Mesendoderm (in vitro differentiated cells): ENCODE measurements at regions not wholly inside any gene's neighbourhood (a gene's known extent, or its start where the extent isn't known, plus 50 kb on each side); places are given as distances from the start of the nearest gene placed in this dataset.
"Not testable (repeated sequence)": the region's sequence is repeated elsewhere in the genome, so short reads cannot be mapped to it uniquely, and the experiment has no call there.

ENCODE experiments used
- DNase-seq: peaks from one replicate; pipeline ENCODE4 v3.0.0; 2013
- H2AK5ac ChIP-seq: 2 replicates; pipeline ENCODE4 v1.6.1; 2013; ENCODE audit warnings: low read length, inconsistent platforms
- H2BK120ac ChIP-seq: 2 replicates; pipeline ENCODE4 v1.6.1; 2013; ENCODE audit warnings: low read depth, mild to moderate bottlenecking, low read length, moderate library complexity, mixed read lengths
- H2BK15ac ChIP-seq: replicated peaks from 2 replicates; pipeline ENCODE4 v1.6.1; 2013; ENCODE audit warnings: low read depth, mild to moderate bottlenecking, moderate library complexity
- H2BK5ac ChIP-seq: 2 replicates; pipeline ENCODE4 v1.6.1; 2013; ENCODE audit warnings: low read length, inconsistent platforms
- H3K18ac ChIP-seq: 2 replicates; pipeline ENCODE4 v1.6.1; 2013; ENCODE audit warnings: mild to moderate bottlenecking, low read length, mixed read lengths
- H3K23ac ChIP-seq: one replicate; pipeline ENCODE4 v1.6.1; 2013; ENCODE audit warnings: low read length
- H3K27ac ChIP-seq: 2 replicates; pipeline ENCODE4 v1.5.1; 2013; ENCODE audit warnings: low read depth, mild to moderate bottlenecking, inconsistent platforms, low read length, moderate library complexity
- H3K27me3 ChIP-seq: 2 replicates; pipeline ENCODE4 v1.6.1; 2013; ENCODE audit warnings: low read length, control low read depth, mild to moderate bottlenecking, inconsistent platforms; ENCODE audit not compliant: insufficient read depth, poor library complexity
- H3K36me3 ChIP-seq: 2 replicates; pipeline ENCODE4 v1.6.1; 2013; ENCODE audit warnings: low read length, inconsistent platforms; ENCODE audit not compliant: control insufficient read depth, insufficient read depth
- H3K4ac ChIP-seq: one replicate; pipeline ENCODE4 v1.6.1; 2013; ENCODE audit warnings: low read depth, mild to moderate bottlenecking, low read length, moderate library complexity
- H3K4me1 ChIP-seq: 2 replicates; pipeline ENCODE4 v1.6.1; 2013; ENCODE audit warnings: low read depth, low read length, inconsistent platforms; ENCODE audit not compliant: control insufficient read depth
- H3K4me2 ChIP-seq: 2 replicates; pipeline ENCODE4 v1.6.1; 2013; ENCODE audit warnings: low read length
- H3K4me3 ChIP-seq: 2 replicates; pipeline ENCODE4 v1.5.1; 2013; ENCODE audit warnings: mild to moderate bottlenecking, low read length
- H3K56ac ChIP-seq: one replicate; pipeline ENCODE4 v1.6.1; 2013; ENCODE audit warnings: low read length
- H3K79me1 ChIP-seq: 2 replicates; pipeline ENCODE4 v1.6.1; 2013; ENCODE audit warnings: low read length, inconsistent platforms
- H3K79me2 ChIP-seq: 2 replicates; pipeline ENCODE4 v1.6.1; 2013; ENCODE audit warnings: mild to moderate bottlenecking, low read length; ENCODE audit not compliant: control insufficient read depth, insufficient read depth
- H3K9ac ChIP-seq: 2 replicates; pipeline ENCODE4 v1.6.1; 2013; ENCODE audit warnings: low read length, inconsistent platforms
- H4K5ac ChIP-seq: one replicate; pipeline ENCODE4 v1.6.1; 2013; ENCODE audit warnings: low read length
- H4K8ac ChIP-seq: one replicate; pipeline ENCODE4 v1.6.1; 2013; ENCODE audit warnings: low read depth, mild to moderate bottlenecking, control low read depth, low read length, moderate library complexity
- WGBS: extraction: QIAGEN DNeasy Blood & Tissue Kit; methylation state at CpG from one replicate; pipeline ENCODE4 v1.1.7; 2013; ENCODE audit warnings: low lambda C conversion rate, missing lambda C conversion rate; ENCODE audit not compliant: insufficient coverage; ENCODE audit errors: extremely low coverage; 5-methylcytosine and 5-hydroxymethylcytosine counted together

- no peak overlapping the region for H4K5ac ChIP-seq
- no peak overlapping the region for H3K23ac ChIP-seq
- no peak overlapping the region for H2BK5ac ChIP-seq
- no peak overlapping the region for H3K4me3 ChIP-seq
- H3K79me2 ChIP-seq: no peaks in the 10 kb centered on the region
- peaks cover 9% of the 10 kb centered on the region for H3K4me1 ChIP-seq
- no peak overlapping the region for H2BK120ac ChIP-seq
- no peaks in the 10 kb centered on the region for H3K27me3 ChIP-seq
- H3K4ac ChIP-seq: no peak overlapping the region
- no peaks in the 10 kb centered on the region for H3K79me1 ChIP-seq
- H3K18ac ChIP-seq: peak overlapping the region; percentile 34
- H3K4me2 ChIP-seq: no peak overlapping the region
- H3K36me3 ChIP-seq: no peaks in the 10 kb centered on the region
- no peak for DNase-seq
- H3K56ac ChIP-seq: no peak overlapping the region
- H2BK15ac ChIP-seq: no peak overlapping the region
- H3K27ac ChIP-seq: no peak overlapping the region
- H2AK5ac ChIP-seq: peak overlapping the region; percentile 51
- no peak overlapping the region for H3K9ac ChIP-seq
- no CpG with 5 or more reads among the region's 1 CpG for WGBS
- H4K8ac ChIP-seq: no peak overlapping the region
Observed at GRCh38 chr13:73168226-73168952, 109.6 kb downstream of the KLF5 start.

GRCh38 chr13:73167028-73167820 is 108.4 kb downstream of the KLF5 start:
- H3K4me2 ChIP-seq: no peak overlapping the region
- no peaks in the 10 kb centered on the region for H3K36me3 ChIP-seq
- H2BK120ac ChIP-seq: no peak overlapping the region
- H3K27me3 ChIP-seq: no peaks in the 10 kb centered on the region
- no peak overlapping the region for H3K27ac ChIP-seq
- H3K4me3 ChIP-seq: no peak overlapping the region
- H2AK5ac ChIP-seq: no peak overlapping the region
- H2BK5ac ChIP-seq: no peak overlapping the region
- H3K23ac ChIP-seq: no peak overlapping the region
- DNase-seq: no peak
- H3K79me1 ChIP-seq: no peaks in the 10 kb centered on the region
- no peak overlapping the region for H3K56ac ChIP-seq
- no peak overlapping the region for H3K9ac ChIP-seq
- H2BK15ac ChIP-seq: no peak overlapping the region
- H3K79me2 ChIP-seq: no peaks in the 10 kb centered on the region
- H3K4ac ChIP-seq: no peak overlapping the region
- no peak overlapping the region for H4K8ac ChIP-seq
- H3K18ac ChIP-seq: no peak overlapping the region
- H4K5ac ChIP-seq: no peak overlapping the region
- WGBS: no CpG with 5 or more reads among the region's 4 CpGs
- peaks cover 4% of the 10 kb centered on the region for H3K4me1 ChIP-seq

- H2AK5ac ChIP-seq: no peak overlapping the region
- no peak overlapping the region for H3K27ac ChIP-seq
- H3K79me1 ChIP-seq: no peaks in the 10 kb centered on the region
- H3K4ac ChIP-seq: no peak overlapping the region
- H3K4me3 ChIP-seq: no peak overlapping the region
- H3K56ac ChIP-seq: no peak overlapping the region
- H4K5ac ChIP-seq: no peak overlapping the region
- peaks cover 3% of the 10 kb centered on the region for H3K4me1 ChIP-seq
- no peak overlapping the region for H2BK120ac ChIP-seq
- H4K8ac ChIP-seq: no peak overlapping the region
- no peaks in the 10 kb centered on the region for H3K36me3 ChIP-seq
- H3K18ac ChIP-seq: no peak overlapping the region
- no peak for DNase-seq
- H2BK15ac ChIP-seq: no peak overlapping the region
- no CpG with 5 or more reads among the region's 2 CpGs for WGBS
- no peaks in the 10 kb centered on the region for H3K27me3 ChIP-seq
- no peak overlapping the region for H3K4me2 ChIP-seq
- no peak overlapping the region for H3K9ac ChIP-seq
- no peak overlapping the region for H2BK5ac ChIP-seq
- no peak overlapping the region for H3K23ac ChIP-seq
- no peaks in the 10 kb centered on the region for H3K79me2 ChIP-seq
Observed at GRCh38 chr13:73166204-73166603, 107.4 kb downstream of the KLF5 start.

- no peak overlapping the region for H3K56ac ChIP-seq
- no peak overlapping the region for H2BK15ac ChIP-seq
- WGBS: no CpG with 5 or more reads among the region's 2 CpGs
- no peak overlapping the region for H3K4me2 ChIP-seq
- no peaks in the 10 kb centered on the region for H3K27me3 ChIP-seq
- H3K18ac ChIP-seq: no peak overlapping the region
- no peak overlapping the region for H4K5ac ChIP-seq
- H2BK120ac ChIP-seq: no peak overlapping the region
- H3K4me1 ChIP-seq: no peaks in the 10 kb centered on the region
- H3K36me3 ChIP-seq: no peaks in the 10 kb centered on the region
- H2BK5ac ChIP-seq: no peak overlapping the region
- no peaks in the 10 kb centered on the region for H3K79me1 ChIP-seq
- H3K23ac ChIP-seq: no peak overlapping the region
- H3K4me3 ChIP-seq: no peak overlapping the region
- H3K4ac ChIP-seq: no peak overlapping the region
- H3K27ac ChIP-seq: no peak overlapping the region
- no peak for DNase-seq
- H3K9ac ChIP-seq: no peak overlapping the region
- no peak overlapping the region for H4K8ac ChIP-seq
- no peak overlapping the region for H2AK5ac ChIP-seq
- H3K79me2 ChIP-seq: no peaks in the 10 kb centered on the region
Observed at GRCh38 chr13:73162912-73163911, 104.4 kb downstream of the KLF5 start.

GRCh38 chr13:73160371-73161031 is 101.7 kb downstream of the KLF5 start:
- not testable (repeated sequence) for H3K4me1 ChIP-seq, H3K79me2 ChIP-seq, H2BK120ac ChIP-seq, H3K36me3 ChIP-seq, H2AK5ac ChIP-seq, H3K27me3 ChIP-seq, H2BK5ac ChIP-seq, H3K18ac ChIP-seq, H3K9ac ChIP-seq, DNase-seq, H4K5ac ChIP-seq, H3K4me3 ChIP-seq, H4K8ac ChIP-seq, H3K4ac ChIP-seq, H2BK15ac ChIP-seq, H3K79me1 ChIP-seq, H3K27ac ChIP-seq, H3K56ac ChIP-seq, H3K4me2 ChIP-seq, H3K23ac ChIP-seq
- WGBS: no CpG with 5 or more reads among the region's 5 CpGs
